ENCODE measurements at regions not wholly inside any gene's neighbourhood (a gene's known extent, or its start where the extent isn't known, plus 50 kb on each side); places are given as distances from the start of the nearest gene placed in this dataset.

GRCh38 chr2:145829931-145830330 is 1310.0 kb upstream of the ZEB2 start:
- no peaks in the 10 kb centered on the region for H3K9me3 ChIP-seq (ENCODE audit: control insufficient read depth, insufficient read depth, low read depth, low read length)
- H3K36me3 ChIP-seq (ENCODE audit: control insufficient read depth, insufficient read depth, low read length) = no peaks in the 10 kb centered on the region
- CTCF ChIA-PET = no interaction called here
- no peaks in the 10 kb centered on the region for H3K4me1 ChIP-seq (ENCODE audit: control insufficient read depth, insufficient read depth, low read length)
- in situ Hi-C loops (cut with HindIII; ENCODE audit: low pct_unique_long_range_greater_than_20kb, low sequenced_read_pairs) (no loop called here), intact Hi-C loops (cut with micrococcal nuclease; ENCODE audit: unreplicated experiment) (no loop called here)
- no peaks in the 10 kb centered on the region for H3K27me3 ChIP-seq (ENCODE audit: control insufficient read depth, insufficient read depth, low read length)
- POLR2A ChIA-PET = no interaction called here
- no peak for DNase-seq (ENCODE audit: low read depth, low spot score)
- no TSS peak for BruUV-seq (replicated peaks)
- no peak for ATAC-seq
- no peak overlapping the region for H3K4me3 ChIP-seq (ENCODE audit: low read depth in 2 of 2, low read length in 2 of 2)
- no peak overlapping the region for H3K27ac ChIP-seq (ENCODE audit: low read length)
- TF ChIP-seq, protein P1, sequence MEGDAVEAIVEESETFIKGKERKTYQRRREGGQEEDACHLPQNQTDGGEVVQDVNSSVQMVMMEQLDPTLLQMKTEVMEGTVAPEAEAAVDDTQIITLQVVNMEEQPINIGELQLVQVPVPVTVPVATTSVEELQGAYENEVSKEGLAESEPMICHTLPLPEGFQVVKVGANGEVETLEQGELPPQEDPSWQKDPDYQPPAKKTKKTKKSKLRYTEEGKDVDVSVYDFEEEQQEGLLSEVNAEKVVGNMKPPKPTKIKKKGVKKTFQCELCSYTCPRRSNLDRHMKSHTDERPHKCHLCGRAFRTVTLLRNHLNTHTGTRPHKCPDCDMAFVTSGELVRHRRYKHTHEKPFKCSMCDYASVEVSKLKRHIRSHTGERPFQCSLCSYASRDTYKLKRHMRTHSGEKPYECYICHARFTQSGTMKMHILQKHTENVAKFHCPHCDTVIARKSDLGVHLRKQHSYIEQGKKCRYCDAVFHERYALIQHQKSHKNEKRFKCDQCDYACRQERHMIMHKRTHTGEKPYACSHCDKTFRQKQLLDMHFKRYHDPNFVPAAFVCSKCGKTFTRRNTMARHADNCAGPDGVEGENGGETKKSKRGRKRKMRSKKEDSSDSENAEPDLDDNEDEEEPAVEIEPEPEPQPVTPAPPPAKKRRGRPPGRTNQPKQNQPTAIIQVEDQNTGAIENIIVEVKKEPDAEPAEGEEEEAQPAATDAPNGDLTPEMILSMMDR (IDR thresholded peaks at IDR 0.05) = no peak
- no peak for TF ChIP-seq TCF7L2 (IDR thresholded peaks at IDR 0.05; ENCODE audit: low read depth, low read length)
- TF ChIP-seq, protein P2, sequence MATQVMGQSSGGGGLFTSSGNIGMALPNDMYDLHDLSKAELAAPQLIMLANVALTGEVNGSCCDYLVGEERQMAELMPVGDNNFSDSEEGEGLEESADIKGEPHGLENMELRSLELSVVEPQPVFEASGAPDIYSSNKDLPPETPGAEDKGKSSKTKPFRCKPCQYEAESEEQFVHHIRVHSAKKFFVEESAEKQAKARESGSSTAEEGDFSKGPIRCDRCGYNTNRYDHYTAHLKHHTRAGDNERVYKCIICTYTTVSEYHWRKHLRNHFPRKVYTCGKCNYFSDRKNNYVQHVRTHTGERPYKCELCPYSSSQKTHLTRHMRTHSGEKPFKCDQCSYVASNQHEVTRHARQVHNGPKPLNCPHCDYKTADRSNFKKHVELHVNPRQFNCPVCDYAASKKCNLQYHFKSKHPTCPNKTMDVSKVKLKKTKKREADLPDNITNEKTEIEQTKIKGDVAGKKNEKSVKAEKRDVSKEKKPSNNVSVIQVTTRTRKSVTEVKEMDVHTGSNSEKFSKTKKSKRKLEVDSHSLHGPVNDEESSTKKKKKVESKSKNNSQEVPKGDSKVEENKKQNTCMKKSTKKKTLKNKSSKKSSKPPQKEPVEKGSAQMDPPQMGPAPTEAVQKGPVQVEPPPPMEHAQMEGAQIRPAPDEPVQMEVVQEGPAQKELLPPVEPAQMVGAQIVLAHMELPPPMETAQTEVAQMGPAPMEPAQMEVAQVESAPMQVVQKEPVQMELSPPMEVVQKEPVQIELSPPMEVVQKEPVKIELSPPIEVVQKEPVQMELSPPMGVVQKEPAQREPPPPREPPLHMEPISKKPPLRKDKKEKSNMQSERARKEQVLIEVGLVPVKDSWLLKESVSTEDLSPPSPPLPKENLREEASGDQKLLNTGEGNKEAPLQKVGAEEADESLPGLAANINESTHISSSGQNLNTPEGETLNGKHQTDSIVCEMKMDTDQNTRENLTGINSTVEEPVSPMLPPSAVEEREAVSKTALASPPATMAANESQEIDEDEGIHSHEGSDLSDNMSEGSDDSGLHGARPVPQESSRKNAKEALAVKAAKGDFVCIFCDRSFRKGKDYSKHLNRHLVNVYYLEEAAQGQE (IDR thresholded peaks at IDR 0.05; ENCODE audit: insufficient read depth in 1 of 2, low read depth in 2 of 2, low read length in 1 of 2) = no peak
- TF ChIP-seq SIN3A (IDR thresholded peaks at IDR 0.05; ENCODE audit: borderline replicate concordance, insufficient read depth, low read depth, low read length) = no peak
- TF ChIP-seq POLR2AphosphoS5 (IDR thresholded peaks at IDR 0.05; ENCODE audit: low read depth, low read length) = no peak

GRCh38 chr2:145827235-145827634 is 1307.3 kb upstream of the ZEB2 start:
- DNase-seq (ENCODE audit: low read depth, low spot score) (no peak), ATAC-seq (no peak)
- TF ChIP-seq POLR2AphosphoS5 (IDR thresholded peaks at IDR 0.05; ENCODE audit: low read depth, low read length) = no peak
- no peak for TF ChIP-seq SIN3A (IDR thresholded peaks at IDR 0.05; ENCODE audit: borderline replicate concordance, insufficient read depth, low read depth, low read length)
- TF ChIP-seq, protein P2 (IDR thresholded peaks at IDR 0.05; ENCODE audit: insufficient read depth in 1 of 2, low read depth in 2 of 2, low read length in 1 of 2) = no peak
- no peak for TF ChIP-seq TCF7L2 (IDR thresholded peaks at IDR 0.05; ENCODE audit: low read depth, low read length)
- TF ChIP-seq, protein P1 (IDR thresholded peaks at IDR 0.05) = no peak
- no TSS peak for BruUV-seq (replicated peaks)
- POLR2A ChIA-PET = no interaction called here
- intact Hi-C loops (cut with micrococcal nuclease; ENCODE audit: unreplicated experiment) = no loop called here
- Histone ChIP-seq H3K27me3 (ENCODE audit: control insufficient read depth, insufficient read depth, low read length) (no peaks in the 10 kb centered on the region), H3K27ac (ENCODE audit: low read length) (no peak overlapping the region), H3K9me3 (ENCODE audit: control insufficient read depth, insufficient read depth, low read depth, low read length) (no peaks in the 10 kb centered on the region), H3K4me1 (ENCODE audit: control insufficient read depth, insufficient read depth, low read length) (no peaks in the 10 kb centered on the region), H3K36me3 (ENCODE audit: control insufficient read depth, insufficient read depth, low read length) (no peaks in the 10 kb centered on the region), H3K4me3 (ENCODE audit: low read depth in 2 of 2, low read length in 2 of 2) (no peak overlapping the region)
- CTCF ChIA-PET = no interaction called here
- in situ Hi-C loops (cut with HindIII; ENCODE audit: low pct_unique_long_range_greater_than_20kb, low sequenced_read_pairs) = no loop called here
